Mucosa of stomach (tissue), 1 donor: ENCODE measurements at regions not wholly inside any gene's neighbourhood (a gene's known extent, or its start where the extent isn't known, plus 50 kb on each side); places are given as distances from the start of the nearest gene placed in this dataset.

Source experiments
- H3K27me3 ChIP-seq: one replicate; pipeline ENCODE4 v1.7.0; 2013; ENCODE audit warnings: mild to moderate bottlenecking, low read length; ENCODE audit not compliant: control insufficient read depth, insufficient read depth
- H3K36me3 ChIP-seq: one replicate; pipeline ENCODE4 v1.7.0; 2013; ENCODE audit warnings: low read length; ENCODE audit not compliant: control insufficient read depth, insufficient read depth
- H3K4me1 ChIP-seq: one replicate; pipeline ENCODE4 v1.7.0; 2013; ENCODE audit warnings: mild to moderate bottlenecking, low read length; ENCODE audit not compliant: control insufficient read depth, insufficient read depth
- H3K4me3 ChIP-seq: one replicate; pipeline ENCODE4 v1.7.0; 2013; ENCODE audit warnings: low read length
- H3K9ac ChIP-seq: one replicate; pipeline ENCODE4 v1.7.0; 2013; ENCODE audit warnings: mild to moderate bottlenecking, low read length, moderate library complexity
- H3K9me3 ChIP-seq: one replicate; pipeline ENCODE4 v1.7.0; 2013; ENCODE audit warnings: mild to moderate bottlenecking, low read length, moderate library complexity; ENCODE audit not compliant: control insufficient read depth
- donor health status: Pancreatic carcinoma.

DNA sequence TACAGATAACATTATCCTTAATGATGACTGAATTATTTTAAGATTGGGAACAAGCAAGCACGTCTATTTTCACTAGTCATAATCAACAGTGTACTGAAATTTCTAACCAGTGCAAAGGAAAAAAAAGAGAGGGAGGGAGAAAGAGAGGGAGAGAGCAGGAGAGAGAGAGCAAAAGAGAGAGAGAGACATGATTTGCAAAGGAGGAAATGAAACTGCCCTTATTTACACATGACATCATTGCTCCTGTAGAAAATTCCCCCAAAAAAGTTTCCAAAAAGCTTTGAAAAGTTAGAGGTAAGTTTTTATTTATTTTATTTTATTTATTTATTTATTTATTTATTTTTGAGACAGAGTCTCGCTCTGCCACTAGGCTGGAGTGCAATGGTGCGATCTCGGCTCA is 355.3 kb upstream of the CELF4 start:
- no peak overlapping the region for H3K4me3 ChIP-seq
- no peaks in the 10 kb centered on the region for H3K27me3 ChIP-seq
- H3K4me1 ChIP-seq: no peaks in the 10 kb centered on the region
- no peak overlapping the region for H3K9ac ChIP-seq
- H3K36me3 ChIP-seq: no peaks in the 10 kb centered on the region
- H3K9me3 ChIP-seq: no peaks in the 10 kb centered on the region

GRCh38 chr18:37913051-37913450 is 347.5 kb upstream of the CELF4 start:
- Histone ChIP-seq H3K36me3 (no peaks in the 10 kb centered on the region), H3K9ac (no peak overlapping the region), H3K9me3 (no peaks in the 10 kb centered on the region), H3K4me3 (no peak overlapping the region), H3K4me1 (no peaks in the 10 kb centered on the region), H3K27me3 (no peaks in the 10 kb centered on the region)

DNA sequence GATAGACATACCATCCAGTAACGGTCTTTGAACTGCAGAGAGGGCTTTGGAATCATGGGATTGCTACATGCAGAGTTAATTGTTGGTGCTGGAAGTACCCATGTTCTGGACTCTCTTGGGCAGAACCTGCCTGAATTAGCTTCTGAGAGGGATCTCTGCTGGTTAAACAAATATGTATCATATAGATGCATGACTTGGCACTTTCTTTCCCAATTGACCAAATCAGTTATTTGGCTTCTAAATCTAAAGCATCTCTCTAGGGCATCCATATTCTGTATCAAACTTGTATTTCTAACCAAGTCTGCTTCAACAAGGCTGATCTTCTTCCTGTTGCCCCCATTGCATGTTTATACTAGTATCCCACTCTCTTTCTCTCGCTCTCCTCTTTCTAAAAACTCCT is 336.7 kb upstream of the CELF4 start:
- no peak overlapping the region for H3K9ac ChIP-seq
- no peaks in the 10 kb centered on the region for H3K9me3 ChIP-seq
- H3K4me1 ChIP-seq: no peaks in the 10 kb centered on the region
- no peaks in the 10 kb centered on the region for H3K36me3 ChIP-seq
- no peak overlapping the region for H3K4me3 ChIP-seq
- no peaks in the 10 kb centered on the region for H3K27me3 ChIP-seq

DNA sequence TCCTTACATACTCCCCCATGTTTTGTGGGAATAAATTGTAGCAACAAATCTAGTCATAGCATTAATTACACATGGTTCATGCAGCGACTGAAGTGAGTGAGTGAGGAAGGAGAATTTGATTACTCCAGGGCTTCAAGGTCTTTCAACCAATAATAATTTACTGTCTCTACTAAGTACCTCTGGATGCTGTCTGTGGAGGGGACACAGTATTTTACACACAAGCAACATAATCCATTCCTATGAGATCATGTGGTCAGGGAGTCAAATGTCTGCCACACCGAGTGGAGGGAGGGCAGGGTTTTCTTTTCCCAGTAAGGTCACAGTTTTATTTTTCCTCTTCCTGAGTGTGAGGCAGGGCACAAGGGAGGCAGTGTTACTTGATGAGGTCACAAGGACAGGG is 334.7 kb upstream of the CELF4 start:
- Histone ChIP-seq H3K36me3 (no peaks in the 10 kb centered on the region), H3K27me3 (no peaks in the 10 kb centered on the region), H3K9me3 (no peaks in the 10 kb centered on the region), H3K4me1 (no peaks in the 10 kb centered on the region), H3K9ac (no peak overlapping the region), H3K4me3 (no peak overlapping the region)

DNA sequence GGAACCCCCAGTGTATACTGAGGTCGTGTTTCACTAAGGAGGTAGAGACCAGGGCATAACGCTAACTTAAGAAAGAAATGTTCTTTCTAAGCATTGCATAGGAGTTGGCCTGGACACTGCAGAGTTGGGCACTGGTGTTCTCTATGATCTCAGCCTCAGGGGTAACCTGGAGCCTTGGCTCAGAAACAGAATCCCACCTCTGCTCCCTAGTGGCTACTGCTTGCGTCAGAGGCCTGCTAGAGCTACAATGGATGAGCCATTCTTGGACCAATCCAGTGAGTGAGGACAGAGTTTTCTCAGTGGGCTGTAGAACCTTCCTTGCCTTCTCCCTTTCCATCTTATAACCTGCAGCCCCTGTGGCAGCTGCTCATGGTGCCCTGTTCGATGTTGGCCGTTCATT is 324.4 kb upstream of the CELF4 start:
- no peaks in the 10 kb centered on the region for H3K27me3 ChIP-seq
- H3K4me1 ChIP-seq: no peaks in the 10 kb centered on the region
- H3K36me3 ChIP-seq: no peaks in the 10 kb centered on the region
- H3K9ac ChIP-seq: no peak overlapping the region
- H3K9me3 ChIP-seq: no peaks in the 10 kb centered on the region
- H3K4me3 ChIP-seq: no peak overlapping the region

GRCh38 chr18:37874721-37875120 is 309.1 kb upstream of the CELF4 start:
- H3K4me1 ChIP-seq: no peaks in the 10 kb centered on the region
- H3K4me3 ChIP-seq: no peak overlapping the region
- no peak overlapping the region for H3K9ac ChIP-seq
- no peaks in the 10 kb centered on the region for H3K27me3 ChIP-seq
- H3K9me3 ChIP-seq: no peaks in the 10 kb centered on the region
- H3K36me3 ChIP-seq: no peaks in the 10 kb centered on the region

DNA sequence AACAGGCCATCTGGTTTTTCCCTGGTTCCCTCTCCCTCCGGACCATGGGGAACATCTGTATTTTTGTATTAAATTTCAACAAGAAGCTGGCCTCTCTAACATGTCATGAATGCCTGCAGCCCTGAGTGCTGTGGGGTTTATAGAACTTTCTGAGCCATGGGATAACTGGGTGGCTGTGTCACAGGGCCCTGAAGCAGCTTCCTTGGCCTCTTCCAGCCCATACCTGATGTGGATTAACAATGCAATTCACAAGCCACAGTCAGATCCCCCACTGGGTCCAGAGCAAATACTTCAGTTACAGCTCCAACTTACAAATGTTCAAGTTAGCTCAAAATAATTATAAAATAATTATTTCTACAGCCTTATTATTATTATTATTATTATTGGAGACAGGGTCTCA is 307.8 kb upstream of the CELF4 start:
- Histone ChIP-seq H3K4me3 (no peak overlapping the region), H3K27me3 (no peaks in the 10 kb centered on the region), H3K9ac (no peak overlapping the region), H3K36me3 (no peaks in the 10 kb centered on the region), H3K9me3 (no peaks in the 10 kb centered on the region), H3K4me1 (no peaks in the 10 kb centered on the region)

GRCh38 chr18:37872562-37872961 is 307.0 kb upstream of the CELF4 start:
- H3K9ac ChIP-seq: no peak overlapping the region
- no peaks in the 10 kb centered on the region for H3K9me3 ChIP-seq
- no peaks in the 10 kb centered on the region for H3K36me3 ChIP-seq
- no peaks in the 10 kb centered on the region for H3K27me3 ChIP-seq
- H3K4me1 ChIP-seq: no peaks in the 10 kb centered on the region
- no peak overlapping the region for H3K4me3 ChIP-seq

GRCh38 chr18:37871561-37871960 is 306.0 kb upstream of the CELF4 start:
- no peaks in the 10 kb centered on the region for H3K9me3 ChIP-seq

DNA sequence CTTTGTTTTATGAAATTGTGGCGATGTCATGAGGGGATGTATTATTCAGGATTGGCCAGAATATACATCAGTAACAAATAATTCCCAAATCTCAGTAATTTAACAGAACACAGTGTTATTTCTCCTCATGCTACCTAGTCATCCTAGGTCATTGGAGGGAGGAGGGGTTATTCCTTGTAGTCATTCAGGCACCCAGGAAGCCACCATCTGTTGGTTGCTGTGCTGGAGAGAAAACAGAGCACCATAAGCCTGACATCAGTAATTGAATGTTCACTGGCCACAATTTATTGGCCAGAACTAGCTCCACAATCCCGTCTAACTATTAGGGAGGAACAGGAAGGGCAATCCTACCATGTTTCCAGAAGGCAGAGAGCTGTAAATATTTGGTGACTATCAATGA is 303.5 kb upstream of the CELF4 start:
- Histone ChIP-seq H3K9ac (no peak overlapping the region), H3K27me3 (no peaks in the 10 kb centered on the region), H3K9me3 (no peaks in the 10 kb centered on the region), H3K36me3 (no peaks in the 10 kb centered on the region), H3K4me3 (no peak overlapping the region), H3K4me1 (no peaks in the 10 kb centered on the region)

More at GRCh38 chr18:37871561-37871960, 306.0 kb upstream of the CELF4 start:
- Histone ChIP-seq H3K4me3 (no peak overlapping the region), H3K27me3 (no peaks in the 10 kb centered on the region), H3K36me3 (no peaks in the 10 kb centered on the region), H3K4me1 (no peaks in the 10 kb centered on the region), H3K9ac (no peak overlapping the region)

DNA sequence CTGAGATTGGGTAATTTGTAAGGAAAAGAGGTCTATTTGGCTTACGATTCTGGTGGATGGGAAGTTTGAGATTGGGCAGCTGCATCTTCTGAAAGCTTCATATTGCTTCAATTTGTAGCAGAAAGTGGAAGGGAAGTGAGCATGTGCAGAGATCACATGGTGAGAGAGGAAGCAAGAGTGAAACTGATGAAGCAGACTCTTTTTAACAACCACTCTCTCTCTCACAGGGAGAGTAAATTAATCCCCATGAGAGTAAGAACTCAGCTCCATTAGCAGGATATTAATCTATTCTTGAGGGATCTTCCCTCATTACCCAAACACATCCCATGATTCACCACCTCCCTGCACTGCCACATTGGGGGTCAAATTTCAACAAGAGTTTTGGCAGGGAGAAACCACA is 298.5 kb upstream of the CELF4 start:
- Histone ChIP-seq H3K4me1 (no peaks in the 10 kb centered on the region), H3K27me3 (no peaks in the 10 kb centered on the region), H3K36me3 (no peaks in the 10 kb centered on the region), H3K9me3 (no peaks in the 10 kb centered on the region), H3K4me3 (no peak overlapping the region), H3K9ac (no peak overlapping the region)

GRCh38 chr18:37861981-37862380 is 296.4 kb upstream of the CELF4 start:
- no peaks in the 10 kb centered on the region for H3K36me3 ChIP-seq

DNA sequence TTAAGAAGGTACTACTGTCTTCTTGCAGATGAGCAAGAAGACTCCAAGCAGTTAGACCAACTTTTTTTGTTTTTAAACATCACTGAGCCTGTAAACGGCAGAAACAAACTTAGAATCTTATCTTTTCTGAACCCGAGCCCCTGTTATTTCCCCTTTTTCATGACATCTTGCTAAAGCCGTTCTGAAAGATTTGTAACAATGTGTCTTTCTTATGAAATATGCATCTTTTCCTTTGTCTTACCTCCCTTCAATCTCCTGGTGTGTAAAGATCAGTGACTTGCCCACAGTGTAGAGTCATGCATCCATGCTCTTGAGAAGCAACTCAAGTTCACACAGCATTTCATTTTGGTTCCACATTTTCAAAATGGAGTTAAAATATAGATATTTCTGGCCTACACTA is 288.8 kb upstream of the CELF4 start:
- H3K9ac ChIP-seq: no peak overlapping the region

More at GRCh38 chr18:37861981-37862380, 296.4 kb upstream of the CELF4 start:
- H3K27me3 ChIP-seq: no peaks in the 10 kb centered on the region
- H3K9ac ChIP-seq: no peak overlapping the region
- no peaks in the 10 kb centered on the region for H3K9me3 ChIP-seq
- H3K4me3 ChIP-seq: no peak overlapping the region
- H3K4me1 ChIP-seq: no peaks in the 10 kb centered on the region

More for the DNA sequence above, 288.8 kb upstream of the CELF4 start:
- no peaks in the 10 kb centered on the region for H3K9me3 ChIP-seq
- H3K4me3 ChIP-seq: no peak overlapping the region
- no peaks in the 10 kb centered on the region for H3K27me3 ChIP-seq
- no peaks in the 10 kb centered on the region for H3K4me1 ChIP-seq
- no peaks in the 10 kb centered on the region for H3K36me3 ChIP-seq
